Panc1 (cell line): ENCODE measurements at regions not wholly inside any gene's neighbourhood (a gene's known extent, or its start where the extent isn't known, plus 50 kb on each side); places are given as distances from the start of the nearest gene placed in this dataset.

Experiments
- CTCF ChIP-seq: fragments of 450-650 bp; IDR thresholded peaks from 2 replicates; pipeline ENCODE4 v1.5.1; 2017; ENCODE audit warnings: mild to moderate bottlenecking
- POLR2AphosphoS5 ChIP-seq: IDR thresholded peaks from 2 replicates; pipeline ENCODE4 v1.6.1; 2012; ENCODE audit warnings: mild to moderate bottlenecking, low read depth, low read length, moderate library complexity
- REST ChIP-seq, 2 experiments: IDR thresholded peaks; 2 replicates each; pipeline ENCODE4 v1.6.1; 2011 to 2012; ENCODE audit warnings: low read depth in 2 of 2, control low read depth in 1 of 2, low read length in 1 of 2, mild to moderate bottlenecking in 1 of 2, moderate library complexity in 1 of 2; ENCODE audit not compliant: insufficient read depth in 1 of 2

- TF ChIP-seq CTCF (no peak), POLR2AphosphoS5 (no peak), REST (IDR thresholded peaks at IDR 0.05; ENCODE audit: insufficient read depth in 1 of 2, low read depth in 2 of 2, low read length in 1 of 2) (no peak)
These were observed 216.5 kb upstream of the SSTR4 start for GRCh38 chr20:22818636-22819035.
